OCI-LY1 (cell line): ENCODE measurements at regions not wholly inside any gene's neighbourhood (a gene's known extent, or its start where the extent isn't known, plus 50 kb on each side); places are given as distances from the start of the nearest gene placed in this dataset.

ENCODE experiments used
- H2AFZ ChIP-seq: fragments of 200-600 bp; sonication (generic), shearing (Covaris generic); 2 replicates; pipeline ENCODE4 v1.6.0; 2014; ENCODE audit warnings: antibody characterized with exemption, mild to moderate bottlenecking, low read length
- H3F3A ChIP-seq: fragments of 200-600 bp; sonication (generic), shearing (Covaris generic); 2 replicates; pipeline ENCODE4 v1.6.0; 2014; ENCODE audit warnings: mild to moderate bottlenecking, antibody characterized with exemption, low read length, moderate library complexity; ENCODE audit not compliant: insufficient read depth
- H3K27ac ChIP-seq: fragments of 200-600 bp; sonication (generic); 2 replicates; pipeline ENCODE4 v1.5.1; 2014; ENCODE audit warnings: low read length, mixed run types, mild to moderate bottlenecking, low read depth; ENCODE audit not compliant: poor library complexity, severe bottlenecking
- H3K27me3 ChIP-seq: fragments of 200-600 bp; sonication (generic); 2 replicates; pipeline ENCODE4 v1.6.0; 2014; ENCODE audit warnings: antibody characterized with exemption, mild to moderate bottlenecking, low read length, moderate library complexity; ENCODE audit not compliant: insufficient read depth
- H3K36me3 ChIP-seq: fragments of 200-600 bp; sonication (generic); 2 replicates; pipeline ENCODE4 v1.6.1; 2014; ENCODE audit warnings: mild to moderate bottlenecking, antibody characterized with exemption, low read length, moderate library complexity, mixed read lengths; ENCODE audit not compliant: insufficient read depth
- H3K4me1 ChIP-seq: fragments of 200-600 bp; sonication (generic); 2 replicates; pipeline ENCODE4 v1.5.1; 2014; ENCODE audit warnings: mild to moderate bottlenecking, low read length, moderate library complexity; ENCODE audit not compliant: insufficient read depth, severe bottlenecking
- H3K4me2 ChIP-seq: fragments of 200-600 bp; sonication (generic), shearing (Covaris generic); 2 replicates; pipeline ENCODE4 v1.6.1; 2014; ENCODE audit warnings: low read length
- H3K4me3 ChIP-seq: fragments of 200-600 bp; sonication (generic); 2 replicates; pipeline ENCODE4 v1.5.1; 2014; ENCODE audit warnings: low read length, low read depth, mild to moderate bottlenecking, mixed read lengths; ENCODE audit not compliant: poor library complexity, severe bottlenecking
- H3K79me2 ChIP-seq: fragments of 200-600 bp; shearing (Covaris generic); 2 replicates; pipeline ENCODE4 v1.6.1; 2016; ENCODE audit warnings: mixed run types, low read length, mixed read lengths; ENCODE audit not compliant: insufficient read depth
- H3K9ac ChIP-seq: fragments of 200-600 bp; sonication (generic), shearing (Covaris generic); 2 replicates; pipeline ENCODE4 v1.6.1; 2014; ENCODE audit warnings: mild to moderate bottlenecking, low read length, mixed read lengths
- H3K9me2 ChIP-seq: fragments of 200-600 bp; sonication (generic), shearing (Covaris generic); 2 replicates; pipeline ENCODE4 v1.6.1; 2014; ENCODE audit warnings: low read depth, mild to moderate bottlenecking, low read length, mixed read lengths
- H3K9me3 ChIP-seq: fragments of 200-600 bp; shearing (Covaris generic); 2 replicates; pipeline ENCODE4 v1.6.1; 2014; ENCODE audit warnings: low read length, mixed read lengths
- H4K20me1 ChIP-seq: fragments of 200-600 bp; sonication (generic), shearing (Covaris generic); 2 replicates; pipeline ENCODE4 v1.6.0; 2016; ENCODE audit warnings: mild to moderate bottlenecking, low read length; ENCODE audit not compliant: insufficient read depth
- EZH2 ChIP-seq: fragments of 200-600 bp; sonication (generic), shearing (Covaris generic); IDR thresholded peaks from 2 replicates; pipeline ENCODE4 v1.8.0; 2017; ENCODE audit warnings: borderline replicate concordance, mixed run types, mild to moderate bottlenecking, antibody characterized with exemption, low read length, moderate library complexity, mixed read lengths
- TF ChIP-seq, protein P1 (sequence below): fragments of 200-600 bp; sonication (generic), shearing (Covaris generic); IDR thresholded peaks from 2 replicates; pipeline ENCODE4 v1.5.1; 2017; ENCODE audit warnings: mild to moderate bottlenecking, antibody characterized with exemption, low read length, moderate library complexity, mixed read lengths

GRCh38 chr22:49193348-49193747 lies 634.3 kb downstream of the BRD1 start:
- Histone ChIP-seq H3K79me2 (no peaks in the 10 kb centered on the region), H3K9me3 (no peaks in the 10 kb centered on the region), H3K27me3 (no peaks in the 10 kb centered on the region; the same call in 1 of the 2 replicates), H3F3A (no peaks in the 10 kb centered on the region), H3K4me2 (no peak overlapping the region), H3K36me3 (no peaks in the 10 kb centered on the region), H3K4me1 (no peaks in the 10 kb centered on the region), H3K9ac (no peak overlapping the region), H3K9me2 (no peaks in the 10 kb centered on the region), H3K27ac (no peak overlapping the region), H3K4me3 (no peak overlapping the region), H4K20me1 (no peaks in the 10 kb centered on the region), H2AFZ (no peak overlapping the region)
- TF ChIP-seq, protein P1, sequence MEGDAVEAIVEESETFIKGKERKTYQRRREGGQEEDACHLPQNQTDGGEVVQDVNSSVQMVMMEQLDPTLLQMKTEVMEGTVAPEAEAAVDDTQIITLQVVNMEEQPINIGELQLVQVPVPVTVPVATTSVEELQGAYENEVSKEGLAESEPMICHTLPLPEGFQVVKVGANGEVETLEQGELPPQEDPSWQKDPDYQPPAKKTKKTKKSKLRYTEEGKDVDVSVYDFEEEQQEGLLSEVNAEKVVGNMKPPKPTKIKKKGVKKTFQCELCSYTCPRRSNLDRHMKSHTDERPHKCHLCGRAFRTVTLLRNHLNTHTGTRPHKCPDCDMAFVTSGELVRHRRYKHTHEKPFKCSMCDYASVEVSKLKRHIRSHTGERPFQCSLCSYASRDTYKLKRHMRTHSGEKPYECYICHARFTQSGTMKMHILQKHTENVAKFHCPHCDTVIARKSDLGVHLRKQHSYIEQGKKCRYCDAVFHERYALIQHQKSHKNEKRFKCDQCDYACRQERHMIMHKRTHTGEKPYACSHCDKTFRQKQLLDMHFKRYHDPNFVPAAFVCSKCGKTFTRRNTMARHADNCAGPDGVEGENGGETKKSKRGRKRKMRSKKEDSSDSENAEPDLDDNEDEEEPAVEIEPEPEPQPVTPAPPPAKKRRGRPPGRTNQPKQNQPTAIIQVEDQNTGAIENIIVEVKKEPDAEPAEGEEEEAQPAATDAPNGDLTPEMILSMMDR = no peak
- TF ChIP-seq EZH2 = no peak

DNA sequence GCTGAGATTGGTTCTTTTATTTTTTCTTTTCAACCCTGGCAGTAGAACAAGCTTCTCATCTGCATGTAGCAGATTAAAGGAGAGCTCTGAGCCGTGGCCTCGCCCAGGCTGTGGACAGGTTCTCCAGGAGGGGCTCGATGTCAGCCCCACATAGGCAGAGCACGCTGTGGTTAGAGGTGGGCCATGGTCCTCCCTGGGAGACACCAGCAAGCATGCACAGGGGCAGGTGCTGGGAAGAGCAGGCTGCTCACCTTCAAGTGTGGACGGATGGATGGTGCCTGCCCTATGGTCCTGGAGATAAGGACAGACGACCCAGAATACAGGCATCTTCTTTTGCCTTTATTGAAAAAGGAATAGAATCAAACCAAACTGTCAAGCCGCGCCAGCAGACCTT lies 634.8 kb downstream of the BRD1 start:
- H3K79me2 ChIP-seq = no peaks in the 10 kb centered on the region
- no peaks in the 10 kb centered on the region for H3F3A ChIP-seq
- H4K20me1 ChIP-seq = no peaks in the 10 kb centered on the region
- H3K4me1 ChIP-seq = no peaks in the 10 kb centered on the region
- H3K36me3 ChIP-seq = no peaks in the 10 kb centered on the region
- no peak overlapping the region for H2AFZ ChIP-seq
- no peak overlapping the region for H3K9ac ChIP-seq
- no peak overlapping the region for H3K27ac ChIP-seq
- no peaks in the 10 kb centered on the region for H3K9me2 ChIP-seq
- H3K27me3 ChIP-seq = no peaks in the 10 kb centered on the region; the same call in 1 of the 2 replicates
- H3K4me2 ChIP-seq = no peak overlapping the region
- TF ChIP-seq, protein P1 = no peak
- no peak for TF ChIP-seq EZH2
- no peaks in the 10 kb centered on the region for H3K9me3 ChIP-seq
- no peak overlapping the region for H3K4me3 ChIP-seq

- Histone ChIP-seq H2AFZ (no peak overlapping the region), H3K4me2 (no peak overlapping the region), H3K9me2 (no peaks in the 10 kb centered on the region), H3K79me2 (no peaks in the 10 kb centered on the region), H3K4me1 (no peaks in the 10 kb centered on the region), H4K20me1 (no peaks in the 10 kb centered on the region), H3K9me3 (no peaks in the 10 kb centered on the region), H3F3A (no peaks in the 10 kb centered on the region), H3K36me3 (no peaks in the 10 kb centered on the region), H3K4me3 (no peak overlapping the region), H3K27me3 (no peaks in the 10 kb centered on the region; the same call in 1 of the 2 replicates), H3K9ac (no peak overlapping the region), H3K27ac (no peak overlapping the region)
- TF ChIP-seq, protein P1 = no peak
- no peak for TF ChIP-seq EZH2
Measured at GRCh38 chr22:49192180-49192856, 635.4 kb downstream of the BRD1 start.
